ENCODE measurements at regions not wholly inside any gene's neighbourhood (a gene's known extent, or its start where the extent isn't known, plus 50 kb on each side); places are given as distances from the start of the nearest gene placed in this dataset.

DNA sequence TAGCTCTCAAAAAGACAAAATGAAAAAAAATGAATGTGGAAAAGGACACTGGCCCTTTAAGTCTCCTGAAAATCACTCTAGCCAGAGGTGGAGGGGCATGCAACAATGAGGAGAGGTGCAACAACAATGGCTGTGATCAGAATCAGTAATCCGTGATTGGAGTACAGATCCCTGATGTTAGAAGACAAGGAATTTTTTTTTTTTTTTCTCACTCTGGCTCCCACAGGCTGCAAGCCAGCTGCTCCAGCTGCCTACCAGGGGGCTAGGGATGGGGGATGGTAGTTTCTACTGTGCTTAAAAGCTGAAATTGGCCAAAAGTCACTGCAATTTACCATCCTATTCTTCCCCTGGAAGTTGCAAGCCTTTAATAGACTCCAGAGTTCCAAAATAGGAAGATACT is 54.5 kb downstream of the STYXL2 start:
- H3K56ac ChIP-seq (ENCODE audit: extremely low read depth, insufficient read depth, low read length): no peak overlapping the region
- WGBS, 2 experiments (ENCODE audit: extremely low coverage in 2 of 2, insufficient read length in 1 of 2): no CpG with 5 or more reads among the region's 1 CpG
- H4K91ac ChIP-seq (ENCODE audit: insufficient read depth, low read depth, low read length): no peak overlapping the region
- no peak overlapping the region for H2BK120ac ChIP-seq (ENCODE audit: low read depth, low read length)
- H3K9me1 ChIP-seq (ENCODE audit: insufficient read depth, low read length): no peaks in the 10 kb centered on the region
- dilution Hi-C loops (cut with HindIII; ENCODE audit: low sequenced_read_pairs, unreplicated experiment): no loop called here
- no peak overlapping the region for H4K5ac ChIP-seq (ENCODE audit: low read depth, low read length)
- no peak overlapping the region for H2BK15ac ChIP-seq (ENCODE audit: low read depth, low read length)
- no peaks in the 10 kb centered on the region for H3K27me3 ChIP-seq (ENCODE audit: control insufficient read depth, insufficient read depth, low read length)
- CTCF ChIA-PET: no interaction called here
- ATAC-seq (ENCODE audit: low read depth): no peak
- no peaks in the 10 kb centered on the region for H3K9me3 ChIP-seq (ENCODE audit: control insufficient read depth, insufficient read depth, low read length)
- POLR2A ChIA-PET (ENCODE audit: unreplicated experiment): no interaction called here
- in situ Hi-C loops (cut with MboI; ENCODE audit: low sequenced_read_pairs): no loop called here
- H3K36me3 ChIP-seq (ENCODE audit: control insufficient read depth, insufficient read depth, low read length): no peaks in the 10 kb centered on the region
- H3K4me2 ChIP-seq (ENCODE audit: low read depth, low read length): no peak overlapping the region
- no peak overlapping the region for H3K9ac ChIP-seq (ENCODE audit: low read depth, low read length)
- no peak for DNase-seq
- no peak overlapping the region for H3K4me3 ChIP-seq (ENCODE audit: insufficient read depth, low read depth, low read length)
- no peaks in the 10 kb centered on the region for H4K20me1 ChIP-seq (ENCODE audit: insufficient read depth, low read length)
- no peak overlapping the region for H2BK5ac ChIP-seq (ENCODE audit: low read depth, low read length, poor library complexity, severe bottlenecking)
- H4K8ac ChIP-seq (ENCODE audit: low read depth in 2 of 2, low read length in 2 of 2): no peak overlapping the region
- H3K14ac ChIP-seq (replicated peaks; ENCODE audit: low read depth, low read length): no peak overlapping the region
- no peak overlapping the region for H2AK9ac ChIP-seq (replicated peaks; ENCODE audit: low read depth, low read length, poor library complexity)
- no peak overlapping the region for H3K27ac ChIP-seq (ENCODE audit: insufficient read depth, low read length)
- no peaks in the 10 kb centered on the region for H3K4me1 ChIP-seq (ENCODE audit: control insufficient read depth, insufficient read depth, low read length)
- no peak overlapping the region for H2AK5ac ChIP-seq (ENCODE audit: low read depth, low read length)
- H3K18ac ChIP-seq (ENCODE audit: low read depth, low read length): no peak overlapping the region
- BruUV-seq (replicated peaks): no TSS peak
- no peaks in the 10 kb centered on the region for H3K79me1 ChIP-seq (ENCODE audit: low read depth in 1 of 2, low read length in 2 of 2)
- no peak overlapping the region for H2BK20ac ChIP-seq (ENCODE audit: low read depth, low read length)
- H2AFZ ChIP-seq (replicated peaks; ENCODE audit: low read length, poor library complexity): no peak overlapping the region
- no peak overlapping the region for H3K4ac ChIP-seq (ENCODE audit: low read depth, low read length)
- intact Hi-C loops (cut with micrococcal nuclease): no loop called here
- TF ChIP-seq NFE2L2 (IDR thresholded peaks at IDR 0.05; ENCODE audit: low read depth, low read length) (no peak), SMC3 (IDR thresholded peaks at IDR 0.05; ENCODE audit: low read depth, low read length) (no peak), RAD21 (IDR thresholded peaks at IDR 0.05; ENCODE audit: low read length) (no peak), MXI1 (IDR thresholded peaks at IDR 0.05; ENCODE audit: borderline replicate concordance, low read depth, low read length) (no peak), BHLHE40 (IDR thresholded peaks at IDR 0.05; ENCODE audit: low read depth, low read length) (no peak), RCOR1 (IDR thresholded peaks at IDR 0.05; ENCODE audit: insufficient replicate concordance, low read length) (no peak), MAZ (IDR thresholded peaks at IDR 0.05; ENCODE audit: borderline replicate concordance, low read depth, low read length) (no peak), FOS (IDR thresholded peaks at IDR 0.05; ENCODE audit: low read depth, low read length) (no peak), CHD1 (IDR thresholded peaks at IDR 0.05; ENCODE audit: low read depth, low read length) (no peak), POLR2A (IDR thresholded peaks at IDR 0.05; ENCODE audit: low read depth, low read length) (no peak)
- TF ChIP-seq, protein P1, sequence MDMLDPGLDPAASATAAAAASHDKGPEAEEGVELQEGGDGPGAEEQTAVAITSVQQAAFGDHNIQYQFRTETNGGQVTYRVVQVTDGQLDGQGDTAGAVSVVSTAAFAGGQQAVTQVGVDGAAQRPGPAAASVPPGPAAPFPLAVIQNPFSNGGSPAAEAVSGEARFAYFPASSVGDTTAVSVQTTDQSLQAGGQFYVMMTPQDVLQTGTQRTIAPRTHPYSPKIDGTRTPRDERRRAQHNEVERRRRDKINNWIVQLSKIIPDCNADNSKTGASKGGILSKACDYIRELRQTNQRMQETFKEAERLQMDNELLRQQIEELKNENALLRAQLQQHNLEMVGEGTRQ (IDR thresholded peaks at IDR 0.05; ENCODE audit: low read depth, low read length): no peak
- no peak overlapping the region for H3K23ac ChIP-seq (ENCODE audit: low read depth, low read length)
